PC-9 (cell line): ENCODE measurements at regions not wholly inside any gene's neighbourhood (a gene's known extent, or its start where the extent isn't known, plus 50 kb on each side); places are given as distances from the start of the nearest gene placed in this dataset.

Experiments used
- BruUV-seq: library from RNA; stranded (reverse); fragments of 400-500 nt; replicated peaks from 2 replicates; lab custom pipeline; 2021; lab: Mats Ljungman, UMichigan
- CTCF ChIA-PET: fragments of 300-600 bp; sonication (Branson Sonifier 250); formaldehyde crosslinking; loops from one replicate; lab custom pipeline; 2022; ENCODE audit warnings: antibody characterized with exemption; lab: Charles Lee
- POLR2A ChIA-PET: fragments of 300-600 bp; sonication (Branson Sonifier 250); formaldehyde crosslinking; loops from one replicate; lab custom pipeline; 2022; ENCODE audit warnings: antibody characterized with exemption; ENCODE audit not compliant: unreplicated experiment; lab: Charles Lee
- DNase-seq, 2 experiments: peaks; one replicate each; pipeline versions ENCODE4 v3.0.0 to v3.0.0-alpha.2; 2015 to 2022; ENCODE audit warnings: mixed read lengths in 1 of 2
- H2AFZ ChIP-seq: fragments of 200-600 bp; sonication (generic); 2 replicates; pipeline ENCODE4 v1.8.1; 2017; ENCODE audit warnings: antibody characterized with exemption
- H3F3A ChIP-seq: fragments of 200-600 bp; sonication (generic); 2 replicates; pipeline ENCODE4 v1.8.1; 2017; ENCODE audit warnings: antibody characterized with exemption, mild to moderate bottlenecking, low read depth; ENCODE audit not compliant: insufficient read depth
- H3K27ac ChIP-seq: fragments of 200-600 bp; sonication (generic); 2 replicates; pipeline ENCODE4 v1.6.1; 2016; ENCODE audit warnings: mixed run types
- H3K27me3 ChIP-seq: fragments of 200-600 bp; sonication (generic); 2 replicates; pipeline ENCODE4 v1.6.1; 2016; ENCODE audit warnings: low read depth, mixed run types; ENCODE audit not compliant: insufficient read depth
- H3K36me3 ChIP-seq: fragments of 200-600 bp; sonication (generic); 2 replicates; pipeline ENCODE4 v1.6.1; 2016; ENCODE audit warnings: low read depth, mixed run types
- H3K4me1 ChIP-seq: fragments of 200-600 bp; sonication (generic); replicated peaks from 2 replicates; pipeline ENCODE4 v1.6.1; 2016; ENCODE audit warnings: mixed run types; ENCODE audit not compliant: insufficient read depth
- H3K4me2 ChIP-seq: fragments of 200-600 bp; sonication (generic); 2 replicates; pipeline ENCODE4 v1.6.1; 2017; ENCODE audit warnings: mixed run types
- H3K4me3 ChIP-seq: fragments of 200-600 bp; sonication (generic); 2 replicates; pipeline ENCODE4 v1.6.1; 2016; ENCODE audit warnings: mixed run types
- H3K79me2 ChIP-seq: fragments of 200-600 bp; sonication (generic); 2 replicates; pipeline ENCODE4 v1.6.1; 2017; ENCODE audit warnings: low read depth, mixed run types
- H3K9me2 ChIP-seq: fragments of 200-600 bp; sonication (generic); 2 replicates; pipeline ENCODE4 v1.8.1; 2017; ENCODE audit warnings: mild to moderate bottlenecking; ENCODE audit not compliant: insufficient read depth
- H3K9me3 ChIP-seq: fragments of 200-600 bp; sonication (generic); 2 replicates; pipeline ENCODE4 v1.8.1; 2016; ENCODE audit warnings: low read depth; ENCODE audit not compliant: insufficient read depth
- H4K20me1 ChIP-seq: fragments of 200-600 bp; sonication (generic); 2 replicates; pipeline ENCODE4 v1.8.1; 2017; ENCODE audit not compliant: insufficient read depth
- EZH2 ChIP-seq: fragments of 200-600 bp; sonication (generic); IDR thresholded peaks from 2 replicates; pipeline ENCODE4 v1.8.0; 2017; ENCODE audit warnings: antibody characterized with exemption, low read depth
- intact Hi-C: fragments of 100-400 bp; cut with micrococcal nuclease; formaldehyde crosslinking; loops from one replicate; pipeline ENCODE4 v1.10.0; 2022; ENCODE audit not compliant: unreplicated experiment
- TF ChIP-seq, protein P1 (sequence below): fragments of 200-600 bp; sonication (generic); conservative IDR thresholded peaks from 2 replicates; pipeline ENCODE4 v1.6.1; 2017; ENCODE audit warnings: mixed run types, antibody characterized with exemption, mild to moderate bottlenecking, moderate library complexity

GRCh38 chr16:86739178-86739577, 160.8 kb downstream of the FOXL1 start:
- H3K9me3 ChIP-seq, result no peaks in the 10 kb centered on the region
- ChIA-PET POLR2A (no interaction called here), CTCF (no interaction called here)
- H3K36me3 ChIP-seq, result no peaks in the 10 kb centered on the region
- no peaks in the 10 kb centered on the region for H3K9me2 ChIP-seq
- H3K27ac ChIP-seq, result no peak overlapping the region
- H4K20me1 ChIP-seq, result no peaks in the 10 kb centered on the region
- H3K79me2 ChIP-seq, result no peaks in the 10 kb centered on the region
- BruUV-seq, result no TSS peak
- H3F3A ChIP-seq, result no peaks in the 10 kb centered on the region
- no peak overlapping the region for H3K4me3 ChIP-seq
- no peaks in the 10 kb centered on the region for H3K4me1 ChIP-seq
- TF ChIP-seq EZH2, result no peak
- TF ChIP-seq, protein P1, sequence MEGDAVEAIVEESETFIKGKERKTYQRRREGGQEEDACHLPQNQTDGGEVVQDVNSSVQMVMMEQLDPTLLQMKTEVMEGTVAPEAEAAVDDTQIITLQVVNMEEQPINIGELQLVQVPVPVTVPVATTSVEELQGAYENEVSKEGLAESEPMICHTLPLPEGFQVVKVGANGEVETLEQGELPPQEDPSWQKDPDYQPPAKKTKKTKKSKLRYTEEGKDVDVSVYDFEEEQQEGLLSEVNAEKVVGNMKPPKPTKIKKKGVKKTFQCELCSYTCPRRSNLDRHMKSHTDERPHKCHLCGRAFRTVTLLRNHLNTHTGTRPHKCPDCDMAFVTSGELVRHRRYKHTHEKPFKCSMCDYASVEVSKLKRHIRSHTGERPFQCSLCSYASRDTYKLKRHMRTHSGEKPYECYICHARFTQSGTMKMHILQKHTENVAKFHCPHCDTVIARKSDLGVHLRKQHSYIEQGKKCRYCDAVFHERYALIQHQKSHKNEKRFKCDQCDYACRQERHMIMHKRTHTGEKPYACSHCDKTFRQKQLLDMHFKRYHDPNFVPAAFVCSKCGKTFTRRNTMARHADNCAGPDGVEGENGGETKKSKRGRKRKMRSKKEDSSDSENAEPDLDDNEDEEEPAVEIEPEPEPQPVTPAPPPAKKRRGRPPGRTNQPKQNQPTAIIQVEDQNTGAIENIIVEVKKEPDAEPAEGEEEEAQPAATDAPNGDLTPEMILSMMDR, result no peak
- DNase-seq, result no peak
- no peak overlapping the region for H2AFZ ChIP-seq
- peaks cover 80% of the 10 kb centered on the region for H3K27me3 ChIP-seq
- no peak overlapping the region for H3K4me2 ChIP-seq
- intact Hi-C loops, result no loop called here

DNA sequence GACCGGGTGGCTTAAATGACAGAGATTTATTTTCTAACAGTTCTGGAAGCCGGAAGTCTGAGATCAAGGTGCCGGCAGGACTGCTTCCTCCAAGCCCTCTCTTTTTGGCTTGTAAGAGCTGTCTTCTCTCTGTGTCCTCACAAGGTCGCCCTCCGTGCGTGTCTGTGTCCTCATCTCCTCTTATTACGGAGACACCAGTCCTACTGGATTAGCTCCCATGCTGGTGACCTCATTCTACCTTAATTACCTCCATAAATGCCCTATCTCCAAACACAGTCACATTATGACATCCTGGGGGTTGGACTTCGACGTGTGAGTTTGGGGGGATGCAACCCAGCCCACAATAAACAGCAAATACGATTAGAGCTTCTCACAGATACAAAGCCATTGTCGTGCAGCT, 161.5 kb downstream of the FOXL1 start:
- no peaks in the 10 kb centered on the region for H3K9me3 ChIP-seq
- BruUV-seq, result no TSS peak
- ChIA-PET POLR2A (no interaction called here), CTCF (no interaction called here)
- no peaks in the 10 kb centered on the region for H3K36me3 ChIP-seq
- no peaks in the 10 kb centered on the region for H3K79me2 ChIP-seq
- H4K20me1 ChIP-seq, result no peaks in the 10 kb centered on the region
- no peaks in the 10 kb centered on the region for H3K4me1 ChIP-seq
- intact Hi-C loops, result no loop called here
- H3K9me2 ChIP-seq, result no peaks in the 10 kb centered on the region
- no peaks in the 10 kb centered on the region for H3F3A ChIP-seq
- no peak for DNase-seq
- peaks cover 77% of the 10 kb centered on the region for H3K27me3 ChIP-seq
- TF ChIP-seq, protein P1, result no peak
- TF ChIP-seq EZH2, result no peak
- no peak overlapping the region for H2AFZ ChIP-seq
- H3K4me2 ChIP-seq, result no peak overlapping the region
- H3K4me3 ChIP-seq, result no peak overlapping the region
- no peak overlapping the region for H3K27ac ChIP-seq

- no peaks in the 10 kb centered on the region for H3K9me3 ChIP-seq
- no peaks in the 10 kb centered on the region for H3K4me1 ChIP-seq
- H3K36me3 ChIP-seq, result no peaks in the 10 kb centered on the region
- no peak for DNase-seq
- no peak for TF ChIP-seq EZH2
- TF ChIP-seq, protein P1, result no peak
- ChIA-PET POLR2A (no interaction called here), CTCF (no interaction called here)
- no peak overlapping the region for H2AFZ ChIP-seq
- H3F3A ChIP-seq, result no peaks in the 10 kb centered on the region
- no peaks in the 10 kb centered on the region for H3K79me2 ChIP-seq
- BruUV-seq, result no TSS peak
- H3K9me2 ChIP-seq, result no peaks in the 10 kb centered on the region
- H3K27me3 ChIP-seq, result peaks cover 77% of the 10 kb centered on the region
- no peak overlapping the region for H3K27ac ChIP-seq
- H3K4me2 ChIP-seq, result no peak overlapping the region
- intact Hi-C loops, result no loop called here
- no peak overlapping the region for H3K4me3 ChIP-seq
- H4K20me1 ChIP-seq, result no peaks in the 10 kb centered on the region
Measured at GRCh38 chr16:86740298-86740697, 161.9 kb downstream of the FOXL1 start.
